H9 (cell line): ENCODE measurements at regions not wholly inside any gene's neighbourhood (a gene's known extent, or its start where the extent isn't known, plus 50 kb on each side); places are given as distances from the start of the nearest gene placed in this dataset.

Source experiments
- DNase-seq: peaks from one replicate; pipeline ENCODE4 v3.0.0-alpha.2; 2017
- H2AFZ ChIP-seq: one replicate; pipeline ENCODE4 v1.6.1; 2013; ENCODE audit warnings: mild to moderate bottlenecking, low read length, control low read depth, moderate library complexity
- H2AK5ac ChIP-seq: 2 replicates; pipeline ENCODE4 v1.6.1; 2013; ENCODE audit warnings: low read length, control low read depth, mixed read lengths; ENCODE audit not compliant: insufficient read length
- H2BK120ac ChIP-seq: one replicate; pipeline ENCODE4 v1.6.1; 2013; ENCODE audit warnings: low read depth, mild to moderate bottlenecking, low read length, control low read depth, inconsistent platforms; ENCODE audit not compliant: poor library complexity, severe bottlenecking
- H2BK12ac ChIP-seq: 2 replicates; pipeline ENCODE4 v1.6.1; 2013; ENCODE audit warnings: low read length, control low read depth, mixed read lengths, low read depth; ENCODE audit not compliant: insufficient read length
- H2BK15ac ChIP-seq: 2 replicates; pipeline ENCODE4 v1.6.1; 2013; ENCODE audit warnings: low read depth, low read length, control low read depth
- H2BK20ac ChIP-seq: one replicate; pipeline ENCODE4 v1.6.1; 2013; ENCODE audit warnings: low read depth, mild to moderate bottlenecking, low read length, control low read depth, inconsistent platforms; ENCODE audit not compliant: poor library complexity, severe bottlenecking
- H2BK5ac ChIP-seq: 2 replicates; pipeline ENCODE4 v1.6.1; 2013; ENCODE audit warnings: low read length, control low read depth, mixed read lengths; ENCODE audit not compliant: insufficient read length
- H3K14ac ChIP-seq: 2 replicates; pipeline ENCODE4 v1.6.1; 2013; ENCODE audit warnings: low read length, control low read depth; ENCODE audit not compliant: insufficient read depth
- H3K18ac ChIP-seq: 2 replicates; pipeline ENCODE4 v1.6.1; 2013; ENCODE audit warnings: low read depth, mild to moderate bottlenecking, mixed read lengths, low read length, control low read depth; ENCODE audit not compliant: insufficient read length
- H3K23ac ChIP-seq: 2 replicates; pipeline ENCODE4 v1.6.1; 2013; ENCODE audit warnings: low read length, control low read depth, mixed read lengths, low read depth; ENCODE audit not compliant: insufficient read length
- H3K23me2 ChIP-seq: 2 replicates; pipeline ENCODE4 v1.6.1; 2013; ENCODE audit warnings: low read depth, mild to moderate bottlenecking, mixed read lengths, low read length, control low read depth; ENCODE audit not compliant: insufficient read length, poor library complexity, severe bottlenecking
- H3K27ac ChIP-seq: 2 replicates; pipeline ENCODE4 v1.5.1; 2013; ENCODE audit warnings: low read length, control low read depth, mixed read lengths, low read depth; ENCODE audit not compliant: insufficient read length
- H3K27me3 ChIP-seq: 2 replicates; pipeline ENCODE4 v1.6.1; 2013; ENCODE audit warnings: low read length, control low read depth, inconsistent platforms; ENCODE audit not compliant: insufficient read depth
- H3K4ac ChIP-seq: 2 replicates; pipeline ENCODE4 v1.6.1; 2013; ENCODE audit warnings: low read depth, mild to moderate bottlenecking, control low read depth, inconsistent platforms, low read length, moderate library complexity
- H3K4me1 ChIP-seq: 2 replicates; pipeline ENCODE4 v1.6.1; 2013; ENCODE audit warnings: low read length, control low read depth, inconsistent platforms; ENCODE audit not compliant: insufficient read depth
- H3K4me2 ChIP-seq: 2 replicates; pipeline ENCODE4 v1.6.1; 2013; ENCODE audit warnings: low read length, control low read depth, mixed read lengths; ENCODE audit not compliant: insufficient read length, insufficient read depth
- H3K56ac ChIP-seq: 2 replicates; pipeline ENCODE4 v1.6.1; 2013; ENCODE audit warnings: low read depth, mild to moderate bottlenecking, mixed read lengths, low read length, control low read depth; ENCODE audit not compliant: insufficient read length
- H3K79me1 ChIP-seq: 2 replicates; pipeline ENCODE4 v1.6.1; 2013; ENCODE audit warnings: low read depth, mild to moderate bottlenecking, moderate library complexity, low read length, control low read depth, inconsistent platforms; ENCODE audit not compliant: insufficient read depth, poor library complexity, severe bottlenecking
- H3K79me2 ChIP-seq: 2 replicates; pipeline ENCODE4 v1.6.1; 2013; ENCODE audit warnings: low read length, control low read depth, inconsistent platforms; ENCODE audit not compliant: insufficient read depth
- H3K9ac ChIP-seq: 2 replicates; pipeline ENCODE4 v1.6.1; 2013; ENCODE audit warnings: low read length, control low read depth, mixed read lengths; ENCODE audit not compliant: insufficient read length; ENCODE audit errors: extremely low read depth
- H3K9me3 ChIP-seq: one replicate; pipeline ENCODE4 v1.6.1; 2013; ENCODE audit warnings: low read depth, low read length, inconsistent platforms; ENCODE audit not compliant: control insufficient read depth
- H3T11ph ChIP-seq: one replicate; pipeline ENCODE4 v1.6.1; 2013; ENCODE audit warnings: mild to moderate bottlenecking, low read length, control low read depth, inconsistent platforms
- H4K20me1 ChIP-seq: one replicate; pipeline ENCODE4 v1.6.1; 2013; ENCODE audit not compliant: control insufficient read depth, insufficient read length, insufficient read depth
- H4K5ac ChIP-seq: 2 replicates; pipeline ENCODE4 v1.6.1; 2013; ENCODE audit warnings: low read depth, mild to moderate bottlenecking, mixed read lengths, low read length, control low read depth; ENCODE audit not compliant: insufficient read length
- H4K8ac ChIP-seq: replicated peaks from 2 replicates; pipeline ENCODE4 v1.6.1; 2013; ENCODE audit warnings: low read length, control low read depth, mixed read lengths, low read depth; ENCODE audit not compliant: insufficient read length
- H4K91ac ChIP-seq: 2 replicates; pipeline ENCODE4 v1.6.1; 2013; ENCODE audit warnings: low read depth, mild to moderate bottlenecking, moderate library complexity, mixed read lengths, low read length, control low read depth; ENCODE audit not compliant: insufficient read length
- H3K27ac Mint-ChIP-seq, 3 experiments: 2 replicates in 2 of 3; 3 replicates in 1 of 3; pipeline ENCODE4 v1.8.0; 2020 to 2021; ENCODE audit warnings: mixed read lengths in 3 of 3, mild to moderate bottlenecking in 1 of 3, moderate library complexity in 1 of 3
- H3K27me3 Mint-ChIP-seq: 2 replicates; pipeline ENCODE4 v1.8.0; 2021; ENCODE audit warnings: low read depth, mild to moderate bottlenecking, moderate library complexity, mixed read lengths
- H3K36me3 Mint-ChIP-seq, 3 experiments: 2 replicates in 2 of 3; 3 replicates in 1 of 3; pipeline ENCODE4 v1.8.0; 2020 to 2021; ENCODE audit warnings: low read depth in 3 of 3, mixed read lengths in 3 of 3; ENCODE audit not compliant: insufficient read depth in 1 of 3
- H3K4me1 Mint-ChIP-seq, 2 experiments: 2 replicates each; pipeline ENCODE4 v1.8.0; 2020; ENCODE audit warnings: mixed read lengths in 2 of 2
- H3K4me3 Mint-ChIP-seq, 2 experiments: 2 replicates in 1 of 2; 3 replicates in 1 of 2; pipeline ENCODE4 v1.8.0; 2020 to 2021; ENCODE audit warnings: mild to moderate bottlenecking in 2 of 2, mixed read lengths in 2 of 2, moderate library complexity in 1 of 2
- H3K9me3 Mint-ChIP-seq, 2 experiments: 2 replicates in 1 of 2; 3 replicates in 1 of 2; pipeline ENCODE4 v1.8.0; 2020; ENCODE audit warnings: mild to moderate bottlenecking in 2 of 2, mixed read lengths in 2 of 2, moderate library complexity in 1 of 2
- CTCF ChIP-seq: fragments of 200-600 bp; sonication (generic); conservative IDR thresholded peaks from 3 replicates; pipeline ENCODE4 v1.8.0; 2021; ENCODE audit warnings: antibody characterized with exemption, mild to moderate bottlenecking
- WGBS: extraction: QIAGEN DNeasy Blood & Tissue Kit; methylation state at CpG from one replicate; pipeline ENCODE4 v1.1.7; 2013; ENCODE audit warnings: missing lambda C conversion rate, low lambda C conversion rate, mixed read lengths; ENCODE audit not compliant: insufficient read length; ENCODE audit errors: extremely low coverage; 5-methylcytosine and 5-hydroxymethylcytosine counted together

GRCh38 chr4:143782521-143782920 is 82.0 kb upstream of the FREM3 start:
- WGBS, result no CpG with 5 or more reads among the region's 1 CpG

More at GRCh38 chr4:143782521-143782920, 82.0 kb upstream of the FREM3 start:
- Histone ChIP-seq H3K4me1 (no peaks in the 10 kb centered on the region), H2BK15ac (no peak overlapping the region), H3K14ac (no peak overlapping the region), H2BK5ac (no peak overlapping the region), H2BK20ac (no peak overlapping the region), H3K9me3 (peaks cover 10% of the 10 kb centered on the region), H3K27ac (no peak overlapping the region), H4K8ac (no peak overlapping the region), H3T11ph (no peak overlapping the region), H2BK12ac (no peak overlapping the region), H3K27me3 (no peaks in the 10 kb centered on the region), H3K23me2 (no peaks in the 10 kb centered on the region), H4K5ac (no peak overlapping the region), H3K23ac (no peak overlapping the region), H3K18ac (no peak overlapping the region), H4K20me1 (no peaks in the 10 kb centered on the region), H2AFZ (no peak overlapping the region), H2BK120ac (no peak overlapping the region), H3K4me2 (no peak overlapping the region), H3K79me2 (no peaks in the 10 kb centered on the region), H3K9ac (no peak overlapping the region), H3K4ac (no peak overlapping the region), H3K56ac (no peak overlapping the region), H2AK5ac (no peak overlapping the region), H3K79me1 (no peaks in the 10 kb centered on the region), H4K91ac (no peak overlapping the region)
- Mint-ChIP-seq H3K36me3 (peaks cover 4 to 16% (median 6%) of the 10 kb centered on the region in 3 experiments; a peak in 4 of 7 replicates), H3K4me3 (no peak overlapping the region), H3K27ac (no peak overlapping the region), H3K9me3 (peaks cover 14 to 19% of the 10 kb centered on the region in 2 experiments), H3K4me1 (no peaks in the 10 kb centered on the region), H3K27me3 (no peaks in the 10 kb centered on the region)
- DNase-seq, result no peak
- no peak for TF ChIP-seq CTCF
